GM12878 (cell line): ENCODE measurements at regions not wholly inside any gene's neighbourhood (a gene's known extent, or its start where the extent isn't known, plus 50 kb on each side); places are given as distances from the start of the nearest gene placed in this dataset.

Source experiments
- ATAC-seq: fragments of 200-7000 bp; cut with Tn5 transposase; 3 replicates; pipeline ENCODE4 v1.9.1; 2020; ENCODE audit warnings: mild to moderate bottlenecking, moderate library complexity
- BruUV-seq: library from RNA; stranded (reverse); fragments of 400-500 nt; replicated peaks from 2 replicates; lab custom pipeline; 2021; lab: Mats Ljungman, UMichigan
- CTCF ChIA-PET: fragments of 300-600 bp; sonication (Branson Sonifier 250); formaldehyde crosslinking; extraction: SDS; loops from one replicate; lab custom pipeline; 2021; ENCODE audit warnings: inconsistent platforms; lab: Yijun Ruan, JAX
- POLR2A ChIA-PET: fragments of 350-600 bp; formaldehyde crosslinking; extraction: SDS; loops from one replicate; lab custom pipeline; 2021; ENCODE audit warnings: inconsistent platforms; lab: Charles Lee
- RAD21 ChIA-PET: fragments of 300-600 bp; sonication (Branson Sonifier 250); formaldehyde crosslinking; loops from one replicate; lab custom pipeline; 2023; ENCODE audit warnings: antibody characterized with exemption; ENCODE audit not compliant: unreplicated experiment; lab: Charles Lee
- SMC1A ChIA-PET: fragments of 300-600 bp; sonication (Branson Sonifier 250); formaldehyde crosslinking; loops from one replicate; lab custom pipeline; 2023; ENCODE audit not compliant: unreplicated experiment, uncharacterized antibody; lab: Charles Lee
- DNase-seq: peaks from one replicate; pipeline ENCODE4 v3.0.0-alpha.2; 2011; ENCODE audit warnings: low read depth, low spot score
- FAIRE-seq: peaks from 3 replicates; lab custom pipeline; 2011; peaks lifted over from hg19 to GRCh38; lab: Jason Lieb, UNC
- H2AFZ ChIP-seq: 2 replicates; pipeline ENCODE4 v1.6.0; 2011; ENCODE audit warnings: low read depth, low read length, control low read depth; ENCODE audit not compliant: control insufficient read depth
- H3K27ac ChIP-seq: 2 replicates; pipeline ENCODE4 v1.5.1; 2011; ENCODE audit warnings: control low read depth; ENCODE audit not compliant: control insufficient read depth, insufficient read depth
- H3K27me3 ChIP-seq, 2 experiments: replicated peaks in 1 of 2; 2 replicates each; pipeline versions ENCODE4 v1.6.0 to v1.6.1; 2011; ENCODE audit warnings: low read length in 1 of 2; ENCODE audit not compliant: control insufficient read depth in 2 of 2, insufficient read depth in 2 of 2
- H3K36me3 ChIP-seq, 2 experiments: 2 replicates each; pipeline ENCODE4 v1.5.1; 2011; ENCODE audit warnings: low read length in 1 of 2; ENCODE audit not compliant: control insufficient read depth in 2 of 2, insufficient read depth in 2 of 2
- H3K4me1 ChIP-seq: 2 replicates; pipeline ENCODE4 v1.6.1; 2011; ENCODE audit warnings: mild to moderate bottlenecking, low read length, moderate library complexity, mixed read lengths; ENCODE audit not compliant: control insufficient read depth, insufficient read depth
- H3K4me2 ChIP-seq: 2 replicates; pipeline ENCODE4 v1.6.0; 2011; ENCODE audit warnings: control low read depth; ENCODE audit not compliant: control insufficient read depth, insufficient read depth
- H3K4me3 ChIP-seq: fragments of 200-600 bp; sonication (generic); 2 replicates; pipeline ENCODE4 v1.5.1; 2016
- H3K79me2 ChIP-seq: 2 replicates; pipeline ENCODE4 v1.6.0; 2011; ENCODE audit warnings: low read length; ENCODE audit not compliant: control insufficient read depth, insufficient read depth
- H3K9ac ChIP-seq: 2 replicates; pipeline ENCODE4 v1.8.0; 2011; ENCODE audit warnings: low read length, control low read depth, mixed read lengths; ENCODE audit not compliant: control insufficient read depth, insufficient read depth
- H3K9me3 ChIP-seq: replicated peaks from 3 replicates; pipeline ENCODE4 v1.5.1; 2011; ENCODE audit warnings: mild to moderate bottlenecking, low read length; ENCODE audit not compliant: control insufficient read depth, insufficient read depth
- H4K20me1 ChIP-seq: 2 replicates; pipeline ENCODE4 v1.6.0; 2011; ENCODE audit not compliant: control insufficient read depth, insufficient read depth
- CREB1 ChIP-seq: IDR thresholded peaks from 2 replicates; pipeline ENCODE4 v1.6.1; 2012; ENCODE audit warnings: low read depth, mild to moderate bottlenecking, inconsistent platforms
- MYB ChIP-seq: fragments of 150-350 bp; IDR thresholded peaks from 2 replicates; pipeline ENCODE4 v1.6.1; 2014; ENCODE audit warnings: mild to moderate bottlenecking, low read depth, low read length, borderline replicate concordance
- SPI1 ChIP-seq: IDR thresholded peaks from 2 replicates; pipeline ENCODE4 v1.6.1; 2011; ENCODE audit warnings: low read depth, mild to moderate bottlenecking, low read length, moderate library complexity, borderline replicate concordance; ENCODE audit not compliant: insufficient read depth
- STAT3 ChIP-seq: IDR thresholded peaks from 2 replicates; pipeline ENCODE4 v1.6.1; 2011; ENCODE audit warnings: low read depth, low read length, improper control_type of control experiment
- ZNF207 ChIP-seq: fragments of 450-650 bp; IDR thresholded peaks from 2 replicates; pipeline ENCODE4 v1.6.1; 2014; ENCODE audit warnings: antibody characterized with exemption, mild to moderate bottlenecking, borderline replicate concordance
- WGBS: methylation state at CpG from one replicate; pipeline ENCODE4 v1.1.6; 2016; ENCODE audit warnings: low lambda C conversion rate; ENCODE audit not compliant: insufficient replicate concordance, insufficient coverage; ENCODE audit errors: missing lambda C conversion rate; 5-methylcytosine and 5-hydroxymethylcytosine counted together
- in situ Hi-C: fragments of 300-500 bp; cut with MboI; formaldehyde crosslinking; loops from 9 replicates; pipeline ENCODE4 v1.14.3; 2018; ENCODE audit warnings: mixed read lengths
- intact Hi-C: fragments of 100-400 bp; cut with micrococcal nuclease; formaldehyde crosslinking; loops from one replicate; pipeline ENCODE4 v1.14.2; 2022; ENCODE audit not compliant: unreplicated experiment
- TF ChIP-seq, protein P1 (sequence below): fragments of 450-650 bp; IDR thresholded peaks from 2 replicates; pipeline ENCODE4 v1.6.1; 2017; ENCODE audit warnings: antibody characterized with exemption, mild to moderate bottlenecking, moderate library complexity

DNA sequence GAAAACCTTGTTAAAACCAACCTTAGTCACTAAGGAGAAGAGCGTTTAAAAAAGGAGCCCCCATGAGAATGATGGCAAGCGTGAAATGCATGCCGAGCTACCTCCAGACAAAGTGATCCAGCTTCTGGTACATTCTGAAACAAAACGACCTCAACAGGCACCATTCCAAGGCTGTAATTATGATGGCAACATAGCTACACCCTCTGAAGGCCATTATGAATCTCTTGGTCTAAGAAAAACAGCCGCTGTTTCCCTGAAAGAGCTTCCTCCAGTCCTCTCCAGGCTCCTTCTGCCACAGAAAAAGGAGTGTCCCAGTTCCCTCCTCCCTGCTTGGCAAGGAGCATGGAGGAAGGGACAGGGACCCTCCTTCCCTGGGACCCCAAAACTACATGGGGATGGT lies 50.0 kb upstream of the ABLIM1 start:
- Histone ChIP-seq H3K9ac (no peak overlapping the region), H2AFZ (no peak overlapping the region), H3K27me3 (no peaks in the 10 kb centered on the region; a peak in 1 of 4 replicates), H3K4me1 (no peaks in the 10 kb centered on the region), H3K79me2 (no peaks in the 10 kb centered on the region), H3K4me3 (no peak overlapping the region), H3K36me3 (no peaks in the 10 kb centered on the region), H4K20me1 (no peaks in the 10 kb centered on the region), H3K9me3 (no peaks in the 10 kb centered on the region), H3K4me2 (no peak overlapping the region), H3K27ac (no peak overlapping the region)
- no peak for TF ChIP-seq CREB1
- no peak for TF ChIP-seq SPI1
- TF ChIP-seq MYB = no peak
- TF ChIP-seq STAT3 = no peak
- no peak for TF ChIP-seq ZNF207
- TF ChIP-seq, protein P1, sequence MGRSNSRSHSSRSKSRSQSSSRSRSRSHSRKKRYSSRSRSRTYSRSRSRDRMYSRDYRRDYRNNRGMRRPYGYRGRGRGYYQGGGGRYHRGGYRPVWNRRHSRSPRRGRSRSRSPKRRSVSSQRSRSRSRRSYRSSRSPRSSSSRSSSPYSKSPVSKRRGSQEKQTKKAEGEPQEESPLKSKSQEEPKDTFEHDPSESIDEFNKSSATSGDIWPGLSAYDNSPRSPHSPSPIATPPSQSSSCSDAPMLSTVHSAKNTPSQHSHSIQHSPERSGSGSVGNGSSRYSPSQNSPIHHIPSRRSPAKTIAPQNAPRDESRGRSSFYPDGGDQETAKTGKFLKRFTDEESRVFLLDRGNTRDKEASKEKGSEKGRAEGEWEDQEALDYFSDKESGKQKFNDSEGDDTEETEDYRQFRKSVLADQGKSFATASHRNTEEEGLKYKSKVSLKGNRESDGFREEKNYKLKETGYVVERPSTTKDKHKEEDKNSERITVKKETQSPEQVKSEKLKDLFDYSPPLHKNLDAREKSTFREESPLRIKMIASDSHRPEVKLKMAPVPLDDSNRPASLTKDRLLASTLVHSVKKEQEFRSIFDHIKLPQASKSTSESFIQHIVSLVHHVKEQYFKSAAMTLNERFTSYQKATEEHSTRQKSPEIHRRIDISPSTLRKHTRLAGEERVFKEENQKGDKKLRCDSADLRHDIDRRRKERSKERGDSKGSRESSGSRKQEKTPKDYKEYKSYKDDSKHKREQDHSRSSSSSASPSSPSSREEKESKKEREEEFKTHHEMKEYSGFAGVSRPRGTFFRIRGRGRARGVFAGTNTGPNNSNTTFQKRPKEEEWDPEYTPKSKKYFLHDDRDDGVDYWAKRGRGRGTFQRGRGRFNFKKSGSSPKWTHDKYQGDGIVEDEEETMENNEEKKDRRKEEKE = no peak
- WGBS = 57% methylated on average over 5 of the region's 5 CpGs
- DNase-seq = no peak
- ChIA-PET CTCF (interaction anchor here (1.2 to 1.7 kb wide), 2 partner anchors 237 to 404 kb away, joined by 3 to 6 read pairs; no protein-coding TSS in a partner anchor), SMC1A (interaction anchor here (0.7 kb wide), 1 partner anchor 871 kb away, joined by 3 read pairs; no protein-coding TSS in a partner anchor), RAD21 (no interaction called here), POLR2A (no interaction called here)
- in situ Hi-C loops = no loop called here
- no peak for ATAC-seq
- FAIRE-seq = no peak
- intact Hi-C loops = no loop called here
- BruUV-seq = no TSS peak
